SK-N-SH treated with all-trans-retinoic acid at 6 μM for 48 hours (cell line): ENCODE measurements at regions not wholly inside any gene's neighbourhood (a gene's known extent, or its start where the extent isn't known, plus 50 kb on each side); places are given as distances from the start of the nearest gene placed in this dataset.

Experiments
- ATAC-seq: fragments of 200-7000 bp; cut with Tn5 transposase; 3 replicates; pipeline ENCODE4 v1.9.1; 2020; ENCODE audit warnings: mild to moderate bottlenecking, moderate library complexity
- ARNTL ChIP-seq: fragments of 450-650 bp; formaldehyde crosslinking; IDR thresholded peaks from 2 replicates; pipeline ENCODE4 v1.5.0; 2020; ENCODE audit warnings: low read depth, mild to moderate bottlenecking, moderate library complexity, borderline replicate concordance
- BACH2 ChIP-seq: fragments of 250-450 bp; sonication (Bioruptor Pico); IDR thresholded peaks from 2 replicates; pipeline ENCODE4 v1.9.0; 2021; ENCODE audit warnings: mild to moderate bottlenecking, borderline replicate concordance
- CREB5 ChIP-seq: fragments of 250-450 bp; sonication (Bioruptor Pico); IDR thresholded peaks from 2 replicates; pipeline ENCODE4 v1.5.1; 2020; ENCODE audit warnings: low read depth, mild to moderate bottlenecking, moderate library complexity
- CSRNP3 ChIP-seq: fragments of 250-450 bp; sonication (Bioruptor Pico); IDR thresholded peaks from 2 replicates; pipeline ENCODE4 v1.5.1; 2021; ENCODE audit warnings: mild to moderate bottlenecking, moderate library complexity
- ESRRG ChIP-seq: fragments of 250-450 bp; sonication (Bioruptor Pico); IDR thresholded peaks from 2 replicates; pipeline ENCODE4 v1.6.1; 2021; ENCODE audit warnings: mild to moderate bottlenecking
- GLIS3 ChIP-seq: fragments of 250-450 bp; sonication (Bioruptor Pico); IDR thresholded peaks from 2 replicates; pipeline ENCODE4 v1.5.0; 2020; ENCODE audit warnings: mild to moderate bottlenecking, moderate library complexity
- ISL1 ChIP-seq: fragments of 250-450 bp; sonication (Bioruptor Pico); IDR thresholded peaks from 2 replicates; pipeline ENCODE4 v2.1.2; 2022; ENCODE audit warnings: mild to moderate bottlenecking, moderate library complexity
- OSR1 ChIP-seq: fragments of 250-450 bp; sonication (Bioruptor Pico); IDR thresholded peaks from 2 replicates; pipeline ENCODE4 v1.8.0; 2022; ENCODE audit warnings: moderate library complexity, mild to moderate bottlenecking, inconsistent platforms
- PATZ1 ChIP-seq: fragments of 250-450 bp; sonication (Bioruptor Pico); IDR thresholded peaks from 2 replicates; pipeline ENCODE4 v1.8.0; 2020; ENCODE audit warnings: mild to moderate bottlenecking, moderate library complexity, borderline replicate concordance
- POU6F1 ChIP-seq: fragments of 250-450 bp; sonication (Bioruptor Pico); IDR thresholded peaks from 2 replicates; pipeline ENCODE4 v1.8.0; 2021; ENCODE audit warnings: low read depth, mild to moderate bottlenecking, moderate library complexity, borderline replicate concordance
- PPARA ChIP-seq: fragments of 250-450 bp; sonication (Bioruptor Pico); IDR thresholded peaks from 2 replicates; pipeline ENCODE4 v1.5.0; 2020; ENCODE audit warnings: mild to moderate bottlenecking, borderline replicate concordance
- RARB ChIP-seq: fragments of 250-450 bp; sonication (Bioruptor Pico); IDR thresholded peaks from 2 replicates; pipeline ENCODE4 v1.8.0; 2021; ENCODE audit warnings: mild to moderate bottlenecking, moderate library complexity
- SNAI2 ChIP-seq: fragments of 250-450 bp; sonication (Bioruptor Pico); IDR thresholded peaks from 2 replicates; pipeline ENCODE4 v1.5.0; 2020; ENCODE audit warnings: mild to moderate bottlenecking, moderate library complexity
- TCF4 ChIP-seq: fragments of 250-450 bp; sonication (Bioruptor Pico); IDR thresholded peaks from 2 replicates; pipeline ENCODE4 v1.8.0; 2021; ENCODE audit warnings: mild to moderate bottlenecking, moderate library complexity, borderline replicate concordance
- TOX ChIP-seq: fragments of 250-450 bp; sonication (Bioruptor Pico); IDR thresholded peaks from 2 replicates; pipeline ENCODE4 v1.8.0; 2021; ENCODE audit warnings: mild to moderate bottlenecking, moderate library complexity, borderline replicate concordance
- TSHZ2 ChIP-seq: fragments of 250-450 bp; sonication (Bioruptor Pico); IDR thresholded peaks from 2 replicates; pipeline ENCODE4 v1.5.0; 2020; ENCODE audit warnings: mild to moderate bottlenecking, moderate library complexity
- ZC3H10 ChIP-seq: fragments of 250-450 bp; sonication (Bioruptor Pico); IDR thresholded peaks from 2 replicates; pipeline ENCODE4 v1.5.1; 2021; ENCODE audit warnings: mild to moderate bottlenecking, moderate library complexity
- ZFP3 ChIP-seq: fragments of 250-450 bp; sonication (Bioruptor Pico); IDR thresholded peaks from 2 replicates; pipeline ENCODE4 v1.5.0; 2020; ENCODE audit warnings: mild to moderate bottlenecking, moderate library complexity
- ZFP30 ChIP-seq: fragments of 450-650 bp; formaldehyde crosslinking; IDR thresholded peaks from 2 replicates; pipeline ENCODE4 v1.5.0; 2022; ENCODE audit warnings: mild to moderate bottlenecking, moderate library complexity
- ZNF565 ChIP-seq: fragments of 450-650 bp; formaldehyde crosslinking; conservative IDR thresholded peaks from 2 replicates; pipeline ENCODE4 v1.5.0; 2020; ENCODE audit warnings: low read depth, mild to moderate bottlenecking, moderate library complexity
- ZNF70 ChIP-seq: fragments of 450-650 bp; formaldehyde crosslinking; IDR thresholded peaks from 2 replicates; pipeline ENCODE4 v1.5.0; 2020; ENCODE audit warnings: mild to moderate bottlenecking, moderate library complexity
- ZNF8 ChIP-seq: fragments of 450-650 bp; formaldehyde crosslinking; IDR thresholded peaks from 2 replicates; pipeline ENCODE4 v1.5.0; 2020; ENCODE audit warnings: mild to moderate bottlenecking, moderate library complexity

- TF ChIP-seq ZFP30 (CRISPR knock-in tag) (no peak), BACH2 (no peak), ZC3H10 (CRISPR knock-in tag) (no peak), POU6F1 (CRISPR knock-in tag) (no peak), ARNTL (CRISPR knock-in tag) (no peak), ZFP3 (CRISPR knock-in tag) (no peak), ZNF70 (no peak), SNAI2 (CRISPR knock-in tag) (no peak), TCF4 (no peak), GLIS3 (no peak), OSR1 (CRISPR knock-in tag) (no peak), PPARA (CRISPR knock-in tag) (no peak), TSHZ2 (no peak), RARB (CRISPR knock-in tag) (no peak)
- TF ChIP-seq, all 23 proteins: peak for 0
- peak; percentile 49; the same call in 1 of the 3 replicates for ATAC-seq
Observed at GRCh38 chr10:24119896-24120295, 89.0 kb upstream of the KIAA1217 start.

- TF ChIP-seq ESRRG (no peak), TOX (CRISPR knock-in tag) (no peak), ARNTL (CRISPR knock-in tag) (no peak), PPARA (CRISPR knock-in tag) (no peak), PATZ1 (CRISPR knock-in tag) (no peak), ZNF565 (no peak), ZNF8 (no peak)
- TF ChIP-seq, all 23 proteins: peak for 0
Observed at GRCh38 chr10:24120646-24121045, 88.3 kb upstream of the KIAA1217 start.

GRCh38 chr10:24127516-24127915 lies 81.4 kb upstream of the KIAA1217 start:
- ATAC-seq, result no peak
- TF ChIP-seq ISL1 (CRISPR knock-in tag) (no peak), RARB (CRISPR knock-in tag) (no peak), ZFP3 (CRISPR knock-in tag) (no peak), ARNTL (CRISPR knock-in tag) (no peak), BACH2 (no peak), PPARA (CRISPR knock-in tag) (no peak), ZNF565 (no peak), OSR1 (CRISPR knock-in tag) (no peak), CREB5 (CRISPR knock-in tag) (no peak), TCF4 (no peak), ZNF8 (no peak), CSRNP3 (CRISPR knock-in tag) (no peak), POU6F1 (CRISPR knock-in tag) (no peak), SNAI2 (CRISPR knock-in tag) (no peak)

More at GRCh38 chr10:24120646-24121045, 88.3 kb upstream of the KIAA1217 start:
- ATAC-seq, result no peak
